Cardiac muscle cell (in vitro differentiated cells and primary cell): ENCODE measurements at regions not wholly inside any gene's neighbourhood (a gene's known extent, or its start where the extent isn't known, plus 50 kb on each side); places are given as distances from the start of the nearest gene placed in this dataset.

Experiments used
- DNase-seq, 2 donors: peaks; one replicate each; pipeline versions ENCODE4 v3.0.0 to v3.0.0-alpha.2; 2010 to 2017; ENCODE audit warnings: low read depth in 1 of 2, low spot score in 1 of 2
- H3K27ac ChIP-seq: fragments of 200-600 bp; sonication (generic); 2 replicates; pipeline ENCODE4 v1.5.1; 2016
- H3K27me3 ChIP-seq: fragments of 200-600 bp; sonication (generic); 2 replicates; pipeline ENCODE4 v1.6.0; 2016; ENCODE audit warnings: control low read depth
- H3K36me3 ChIP-seq: fragments of 200-600 bp; sonication (generic); 2 replicates; pipeline ENCODE4 v1.5.1; 2016; ENCODE audit warnings: control low read depth
- H3K4me1 ChIP-seq: fragments of 200-600 bp; sonication (generic); 2 replicates; pipeline ENCODE4 v1.8.1; 2017; ENCODE audit warnings: low read depth, mild to moderate bottlenecking, mixed run types
- H3K4me3 ChIP-seq: fragments of 200-600 bp; sonication (generic); 2 replicates; pipeline ENCODE4 v1.5.1; 2016; ENCODE audit warnings: mild to moderate bottlenecking
- H3K9me3 ChIP-seq: fragments of 200-600 bp; sonication (generic); 2 replicates; pipeline ENCODE4 v1.5.1; 2017; ENCODE audit warnings: low read depth, mild to moderate bottlenecking, control low read depth
- TF ChIP-seq, protein P1 (sequence below): IDR thresholded peaks from 2 replicates; pipeline ENCODE4 v1.5.1; 2012; ENCODE audit warnings: low read depth, mild to moderate bottlenecking, low read length

GRCh38 chr7:121810831-121811672, 61.9 kb upstream of the PTPRZ1 start:
- DNase-seq, result no peak
- H3K9me3 ChIP-seq, result no peaks in the 10 kb centered on the region
- H3K36me3 ChIP-seq, result no peaks in the 10 kb centered on the region
- H3K27me3 ChIP-seq, result no peaks in the 10 kb centered on the region
- H3K27ac ChIP-seq, result no peak overlapping the region
- TF ChIP-seq, protein P1, sequence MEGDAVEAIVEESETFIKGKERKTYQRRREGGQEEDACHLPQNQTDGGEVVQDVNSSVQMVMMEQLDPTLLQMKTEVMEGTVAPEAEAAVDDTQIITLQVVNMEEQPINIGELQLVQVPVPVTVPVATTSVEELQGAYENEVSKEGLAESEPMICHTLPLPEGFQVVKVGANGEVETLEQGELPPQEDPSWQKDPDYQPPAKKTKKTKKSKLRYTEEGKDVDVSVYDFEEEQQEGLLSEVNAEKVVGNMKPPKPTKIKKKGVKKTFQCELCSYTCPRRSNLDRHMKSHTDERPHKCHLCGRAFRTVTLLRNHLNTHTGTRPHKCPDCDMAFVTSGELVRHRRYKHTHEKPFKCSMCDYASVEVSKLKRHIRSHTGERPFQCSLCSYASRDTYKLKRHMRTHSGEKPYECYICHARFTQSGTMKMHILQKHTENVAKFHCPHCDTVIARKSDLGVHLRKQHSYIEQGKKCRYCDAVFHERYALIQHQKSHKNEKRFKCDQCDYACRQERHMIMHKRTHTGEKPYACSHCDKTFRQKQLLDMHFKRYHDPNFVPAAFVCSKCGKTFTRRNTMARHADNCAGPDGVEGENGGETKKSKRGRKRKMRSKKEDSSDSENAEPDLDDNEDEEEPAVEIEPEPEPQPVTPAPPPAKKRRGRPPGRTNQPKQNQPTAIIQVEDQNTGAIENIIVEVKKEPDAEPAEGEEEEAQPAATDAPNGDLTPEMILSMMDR, result no peak
- H3K4me3 ChIP-seq, result no peak overlapping the region
- no peaks in the 10 kb centered on the region for H3K4me1 ChIP-seq

- DNase-seq, result no peak
- H3K27ac ChIP-seq, result no peak overlapping the region
- no peak overlapping the region for H3K4me3 ChIP-seq
- TF ChIP-seq, protein P1, result no peak
- H3K4me1 ChIP-seq, result no peaks in the 10 kb centered on the region
- no peaks in the 10 kb centered on the region for H3K36me3 ChIP-seq
- no peaks in the 10 kb centered on the region for H3K9me3 ChIP-seq
- no peaks in the 10 kb centered on the region for H3K27me3 ChIP-seq
Observed at GRCh38 chr7:121807078-121807477, 65.9 kb upstream of the PTPRZ1 start.

DNA sequence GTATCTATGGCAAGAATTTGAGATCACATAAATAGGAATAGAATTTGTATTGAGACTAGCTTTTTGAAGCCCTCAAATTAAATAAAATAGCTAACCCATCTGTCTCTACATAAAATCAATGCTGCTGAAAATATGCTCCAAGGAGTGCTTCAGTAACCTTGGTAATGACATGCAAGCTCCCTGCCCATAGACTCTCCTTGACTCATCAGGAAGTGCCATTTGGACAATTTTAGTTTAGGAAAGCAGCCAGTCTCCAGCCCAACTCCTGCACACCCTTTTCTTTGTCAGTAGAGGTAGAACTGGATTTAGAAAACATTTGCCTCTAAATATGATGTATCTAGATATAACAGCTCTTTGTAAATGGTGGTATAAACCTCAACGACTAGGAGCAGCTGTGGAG, 69.9 kb upstream of the PTPRZ1 start:
- Histone ChIP-seq H3K4me1 (no peaks in the 10 kb centered on the region), H3K27ac (no peak overlapping the region), H3K36me3 (no peaks in the 10 kb centered on the region), H3K4me3 (no peak overlapping the region), H3K27me3 (no peaks in the 10 kb centered on the region), H3K9me3 (no peaks in the 10 kb centered on the region)
- no peak for DNase-seq
- TF ChIP-seq, protein P1, result no peak

DNA sequence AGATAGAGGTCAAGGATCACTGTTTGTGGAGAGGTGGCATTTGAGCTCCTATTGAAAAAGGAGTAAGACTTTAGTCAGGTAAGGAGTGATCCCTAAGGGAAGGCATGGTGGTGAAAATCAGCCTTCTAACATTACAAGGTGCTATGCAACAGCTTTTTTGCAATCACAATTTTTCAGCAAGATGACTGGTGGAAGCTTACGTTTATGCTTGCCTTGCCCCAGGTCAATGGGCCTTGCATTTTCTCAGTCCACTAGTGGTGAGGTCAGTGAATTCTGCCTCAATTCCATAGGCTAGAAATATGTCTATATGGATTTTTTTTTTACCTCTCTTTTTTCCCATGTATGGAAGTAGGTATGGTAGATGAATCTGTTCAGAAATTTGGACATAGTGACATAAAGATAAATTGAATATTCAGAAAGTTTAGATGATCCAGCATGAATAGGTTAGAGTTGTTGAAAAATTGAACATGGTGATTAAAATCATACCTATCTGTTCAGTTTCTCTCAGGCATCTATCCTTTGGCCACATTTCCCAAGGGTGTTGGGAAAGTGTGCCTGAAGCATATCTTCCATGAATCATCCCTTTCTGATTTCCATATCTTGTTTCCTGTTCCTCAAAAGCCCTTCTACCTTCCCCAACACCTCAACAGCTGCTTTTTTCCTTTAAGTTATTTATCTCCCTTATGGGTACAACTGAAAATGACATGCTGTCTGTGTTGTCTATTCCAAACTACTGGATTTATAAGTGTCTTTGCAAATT, 71.9 kb upstream of the PTPRZ1 start:
- DNase-seq, result no peak
- Histone ChIP-seq H3K27me3 (no peaks in the 10 kb centered on the region), H3K9me3 (no peaks in the 10 kb centered on the region), H3K4me1 (no peaks in the 10 kb centered on the region), H3K36me3 (no peaks in the 10 kb centered on the region), H3K27ac (no peak overlapping the region), H3K4me3 (no peak overlapping the region)
- TF ChIP-seq, protein P1, result no peak

GRCh38 chr7:121798896-121799295, 74.1 kb upstream of the PTPRZ1 start:
- Histone ChIP-seq H3K36me3 (no peaks in the 10 kb centered on the region), H3K27ac (no peak overlapping the region), H3K27me3 (no peaks in the 10 kb centered on the region), H3K4me1 (no peaks in the 10 kb centered on the region), H3K4me3 (no peak overlapping the region), H3K9me3 (no peaks in the 10 kb centered on the region)
- DNase-seq, result no peak
- TF ChIP-seq, protein P1, result no peak
